Transverse colon (tissue), 4 donors: ENCODE measurements at regions not wholly inside any gene's neighbourhood (a gene's known extent, or its start where the extent isn't known, plus 50 kb on each side); places are given as distances from the start of the nearest gene placed in this dataset.

ENCODE experiments used
- POLR2A ChIP-seq: fragments of 450-650 bp; IDR thresholded peaks from one replicate; pipeline ENCODE4 v1.6.1; 2016; ENCODE audit warnings: antibody characterized with exemption, mild to moderate bottlenecking, moderate library complexity
- POLR2AphosphoS5 ChIP-seq, 3 donors: sonication (generic); formaldehyde crosslinking; IDR thresholded peaks; one replicate each; pipeline ENCODE4 v1.6.1; 2016; ENCODE audit warnings: antibody characterized with exemption in 3 of 3
- TF ChIP-seq, protein P1 (sequence below), 5 experiments: fragments of 200-600 bp in 3 of 5; fragments of 450-650 bp in 2 of 5; sonication (generic) in 3 of 5; IDR thresholded peaks; 1 replicate in 2 of 5; 2 replicates in 3 of 5; pipeline ENCODE4 v1.5.1; 2016 to 2017; ENCODE audit warnings: antibody characterized with exemption in 5 of 5, inconsistent platforms in 3 of 5, mild to moderate bottlenecking in 2 of 5, moderate library complexity in 1 of 5

DNA sequence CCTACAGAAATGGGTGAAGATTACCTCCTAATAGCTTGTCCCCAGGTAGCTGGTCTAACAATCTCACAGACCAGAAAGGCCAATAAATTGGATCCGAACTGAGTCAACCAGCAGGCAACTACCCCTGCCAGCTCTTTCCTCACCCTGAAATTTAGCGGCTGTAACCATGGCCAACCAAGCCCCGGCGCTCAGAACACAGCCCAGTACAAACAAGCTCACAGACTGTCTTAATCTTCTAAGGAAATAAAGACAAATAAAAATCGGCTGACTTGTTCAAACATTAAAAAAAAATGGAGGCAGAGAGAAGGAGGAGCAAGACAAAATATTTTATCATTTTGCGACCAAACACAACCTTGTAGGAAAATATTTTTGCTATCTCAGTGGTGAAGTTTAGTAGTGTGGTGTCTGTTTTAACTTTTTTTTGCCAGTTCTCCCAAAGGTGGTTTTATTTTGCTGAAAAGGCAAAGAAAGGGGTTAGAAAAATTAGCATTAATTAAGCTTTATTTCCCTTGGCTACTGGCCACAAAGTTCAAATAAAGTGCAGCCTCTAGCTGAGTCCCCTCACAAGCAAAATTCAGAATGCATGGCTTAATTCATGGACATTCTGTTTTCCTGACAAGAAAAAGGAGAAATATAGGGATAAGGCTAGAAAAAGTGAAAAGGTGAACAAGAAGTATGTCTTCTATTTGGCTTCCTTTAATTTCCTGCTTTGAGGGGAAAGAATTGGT is 313.0 kb upstream of the NPVF start:
- TF ChIP-seq POLR2A = no peak
- TF ChIP-seq, protein P1, sequence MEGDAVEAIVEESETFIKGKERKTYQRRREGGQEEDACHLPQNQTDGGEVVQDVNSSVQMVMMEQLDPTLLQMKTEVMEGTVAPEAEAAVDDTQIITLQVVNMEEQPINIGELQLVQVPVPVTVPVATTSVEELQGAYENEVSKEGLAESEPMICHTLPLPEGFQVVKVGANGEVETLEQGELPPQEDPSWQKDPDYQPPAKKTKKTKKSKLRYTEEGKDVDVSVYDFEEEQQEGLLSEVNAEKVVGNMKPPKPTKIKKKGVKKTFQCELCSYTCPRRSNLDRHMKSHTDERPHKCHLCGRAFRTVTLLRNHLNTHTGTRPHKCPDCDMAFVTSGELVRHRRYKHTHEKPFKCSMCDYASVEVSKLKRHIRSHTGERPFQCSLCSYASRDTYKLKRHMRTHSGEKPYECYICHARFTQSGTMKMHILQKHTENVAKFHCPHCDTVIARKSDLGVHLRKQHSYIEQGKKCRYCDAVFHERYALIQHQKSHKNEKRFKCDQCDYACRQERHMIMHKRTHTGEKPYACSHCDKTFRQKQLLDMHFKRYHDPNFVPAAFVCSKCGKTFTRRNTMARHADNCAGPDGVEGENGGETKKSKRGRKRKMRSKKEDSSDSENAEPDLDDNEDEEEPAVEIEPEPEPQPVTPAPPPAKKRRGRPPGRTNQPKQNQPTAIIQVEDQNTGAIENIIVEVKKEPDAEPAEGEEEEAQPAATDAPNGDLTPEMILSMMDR (IDR thresholded peaks at IDR 0.05) = no peak
- no peak for TF ChIP-seq POLR2AphosphoS5 (IDR thresholded peaks at IDR 0.05)
